Erythroblast (primary cell): ENCODE measurements at regions not wholly inside any gene's neighbourhood (a gene's known extent, or its start where the extent isn't known, plus 50 kb on each side); places are given as distances from the start of the nearest gene placed in this dataset.

Experiments used
- GATA1 ChIP-seq: IDR thresholded peaks from 2 replicates; pipeline ENCODE4 v1.6.1; 2011; ENCODE audit warnings: low read depth, mild to moderate bottlenecking, control low read depth, low read length, moderate library complexity
- POLR2A ChIP-seq: IDR thresholded peaks from 2 replicates; pipeline ENCODE4 v1.6.1; 2011; ENCODE audit warnings: mild to moderate bottlenecking, low read length

GRCh38 chr2:139469985-139470384 lies 689.8 kb upstream of the NXPH2 start:
- TF ChIP-seq POLR2A (no peak), GATA1 (no peak)
